NCI-H1694 (cell line): ENCODE measurements at regions not wholly inside any gene's neighbourhood (a gene's known extent, or its start where the extent isn't known, plus 50 kb on each side); places are given as distances from the start of the nearest gene placed in this dataset.
A peak's percentile ranks its signal among the peaks of the same experiment; 100 is the strongest.

Experiments used
- DNase-seq: peaks from one replicate; lab custom pipeline; 2025; lab: John Stamatoyannopoulos, UW

DNA sequence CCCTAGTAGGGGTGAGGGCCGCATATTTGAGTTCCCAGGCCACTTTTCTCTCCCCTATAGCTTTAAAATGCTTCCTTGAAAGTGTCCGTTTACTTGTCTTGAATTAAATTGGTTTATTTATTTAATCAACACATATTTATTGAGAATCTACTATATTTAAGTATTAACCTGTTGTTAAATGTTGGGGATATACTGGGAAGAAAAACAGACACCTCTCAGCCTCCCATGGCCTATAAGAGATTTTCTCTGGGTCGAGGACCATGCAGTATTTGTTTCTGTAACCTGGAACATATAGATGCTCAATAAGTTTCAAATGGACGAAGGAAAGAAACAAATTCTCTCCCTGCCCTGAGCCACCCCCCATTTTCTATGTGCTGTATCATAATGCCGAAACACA, 98.6 kb downstream of the INSIG2 start:
- DNase-seq, result no peak

DNA sequence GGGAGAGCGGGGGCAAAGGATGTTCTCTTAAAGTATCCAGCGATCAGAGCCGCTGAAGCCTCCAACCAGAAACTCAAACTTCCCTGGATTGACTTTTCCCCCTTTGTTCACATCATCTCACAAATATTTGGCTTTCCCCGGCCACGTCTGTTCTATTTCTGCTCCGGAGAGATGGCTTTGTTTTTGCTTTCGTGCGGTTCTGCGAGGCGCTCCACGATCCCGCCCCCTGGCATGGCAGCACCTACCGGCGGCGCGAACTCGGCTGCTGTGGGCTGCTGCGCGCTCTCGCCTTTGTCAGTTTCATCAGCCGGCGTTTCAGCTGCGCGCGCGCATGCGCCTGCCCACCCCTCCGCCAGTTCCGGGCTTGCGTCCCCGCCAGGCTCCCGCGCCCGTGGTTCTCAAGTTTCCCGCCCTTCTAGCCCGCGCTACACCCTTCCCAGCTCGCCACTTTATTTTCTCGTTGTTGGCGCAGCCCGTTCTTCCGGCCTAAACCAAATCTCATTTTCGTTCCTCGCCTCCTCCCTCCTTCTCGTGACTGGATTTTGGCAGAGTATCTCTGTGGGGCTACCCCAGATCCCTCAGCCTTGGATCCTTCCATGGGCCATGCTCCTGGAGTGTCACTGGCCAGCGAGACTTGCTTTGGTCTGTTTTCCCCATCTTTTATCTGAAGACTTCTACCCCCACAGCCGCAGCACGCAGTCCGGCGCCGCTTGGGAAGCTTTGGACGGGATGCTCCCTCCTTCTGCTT, 98.0 kb downstream of the INSIG2 start:
- peak; percentile 32 for DNase-seq

DNA sequence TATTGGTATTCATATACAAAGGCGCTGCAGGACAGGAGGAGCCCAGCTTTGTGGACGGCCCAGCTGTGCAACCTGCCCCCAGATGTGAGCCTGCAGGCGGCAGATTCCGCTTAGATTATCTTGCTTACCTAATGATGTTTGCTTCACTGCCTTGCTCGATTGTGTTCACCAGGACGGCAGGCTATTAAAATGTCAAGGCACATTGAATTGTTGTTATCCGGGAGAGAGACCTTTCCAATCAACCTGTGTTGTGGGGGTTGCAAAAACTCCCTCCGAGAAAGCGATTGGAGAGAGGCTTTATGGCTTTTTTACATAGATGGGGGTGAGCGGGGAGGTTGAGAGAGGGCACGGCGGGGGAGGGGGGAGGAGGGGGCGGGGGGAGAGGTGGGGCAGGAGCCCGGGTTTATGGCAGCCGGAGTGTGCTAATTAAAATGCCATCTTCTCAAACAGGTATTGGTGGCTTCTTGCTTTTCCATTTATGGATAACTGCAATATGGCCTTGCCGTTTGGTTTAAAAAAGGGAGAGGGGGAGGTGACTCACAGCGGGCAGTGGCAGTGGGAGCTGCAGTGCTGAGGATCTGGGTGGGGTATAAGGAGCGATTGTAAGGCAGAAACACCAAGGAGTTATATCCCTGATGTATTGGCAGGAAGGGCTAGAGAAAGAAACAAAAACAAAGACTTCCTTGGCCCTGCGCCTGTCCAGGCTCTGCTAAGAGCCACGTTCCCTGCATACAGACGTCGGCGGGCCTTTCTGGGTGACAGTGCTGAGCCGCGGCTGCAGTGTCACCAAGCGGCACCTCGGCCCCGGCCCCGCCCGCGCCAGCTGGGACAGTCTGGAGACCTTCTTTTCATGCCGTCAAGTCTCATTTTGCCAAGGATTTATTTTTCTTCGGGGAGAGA, 97.2 kb downstream of the INSIG2 start:
- peak; percentile 39 for DNase-seq

DNA sequence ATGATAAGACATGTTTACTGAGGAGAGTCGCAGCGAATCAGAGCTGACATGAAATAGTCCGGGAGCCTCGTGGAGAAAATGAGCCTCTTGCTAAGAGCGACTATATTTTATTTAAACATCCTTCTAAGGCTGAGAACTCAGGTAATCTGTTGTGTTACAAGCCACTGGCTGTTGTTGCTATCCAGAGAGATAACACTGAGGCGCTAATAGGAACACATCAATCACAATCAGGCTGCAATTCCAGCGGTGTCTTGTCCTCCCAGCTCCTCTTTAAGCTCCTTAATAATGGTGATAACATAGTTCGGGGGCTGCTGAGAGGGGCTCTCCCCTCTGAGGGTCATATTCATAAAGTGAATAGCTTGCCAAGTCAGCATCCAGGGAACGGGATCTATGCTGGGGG, 95.1 kb downstream of the INSIG2 start:
- no peak for DNase-seq

DNA sequence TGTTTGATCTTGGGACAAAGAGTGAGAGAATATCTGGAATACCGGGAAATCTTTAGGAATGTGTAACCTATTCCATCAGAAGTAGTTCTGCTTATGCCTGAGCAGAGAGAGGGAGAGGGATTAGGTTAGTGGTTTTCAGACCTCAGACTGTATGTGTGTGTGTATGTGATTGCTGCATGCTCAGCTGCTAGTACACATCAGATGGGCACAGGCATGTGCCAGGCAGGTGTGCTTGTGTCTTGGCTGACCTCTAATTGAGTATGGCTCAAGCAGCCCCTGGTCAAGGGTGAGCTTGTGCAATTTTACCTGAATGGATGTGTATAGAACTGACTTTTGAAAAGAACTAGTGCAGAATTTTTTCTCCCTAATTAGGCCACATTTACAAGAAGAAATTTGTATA, 91.2 kb downstream of the INSIG2 start:
- no peak for DNase-seq

DNA sequence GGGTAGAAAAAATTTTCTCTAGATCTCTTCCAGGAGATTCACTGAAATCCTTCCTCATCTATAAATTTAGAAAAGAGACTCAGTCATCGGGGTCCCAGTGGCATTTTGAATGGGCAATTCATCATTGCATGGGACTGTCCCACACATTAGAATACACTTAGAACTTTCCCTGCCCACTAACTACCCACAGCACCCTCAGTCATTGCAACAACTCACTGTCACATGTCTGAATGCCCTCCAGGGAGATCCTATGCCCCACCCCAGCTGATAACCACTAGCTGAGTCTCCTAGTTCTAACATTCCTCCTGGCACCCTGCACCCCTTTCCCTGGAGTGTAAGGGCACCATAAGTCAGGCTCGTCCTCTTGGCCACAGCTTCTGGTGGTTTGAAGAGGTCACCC, 89.6 kb downstream of the INSIG2 start:
- no peak for DNase-seq

DNA sequence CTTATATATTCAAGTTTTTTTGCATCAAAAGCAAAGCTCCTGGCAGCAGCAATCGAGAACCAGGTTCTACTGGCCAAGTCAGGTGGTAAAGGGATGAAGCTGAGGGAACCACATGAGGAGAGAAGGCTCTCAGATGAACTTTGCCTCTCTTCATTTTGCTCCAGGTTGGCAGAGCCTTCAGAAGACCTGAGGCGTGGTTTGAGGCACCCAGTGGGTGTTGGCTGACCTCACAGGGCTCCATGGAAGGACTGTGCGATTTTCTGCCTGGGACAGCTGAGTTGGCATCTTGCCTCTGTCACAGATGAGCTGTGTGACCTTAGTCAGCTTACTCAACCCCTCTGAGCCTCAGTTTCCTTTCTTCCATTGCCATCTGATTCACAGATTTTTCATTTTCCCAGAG, 89.0 kb downstream of the INSIG2 start:
- DNase-seq, result no peak

DNA sequence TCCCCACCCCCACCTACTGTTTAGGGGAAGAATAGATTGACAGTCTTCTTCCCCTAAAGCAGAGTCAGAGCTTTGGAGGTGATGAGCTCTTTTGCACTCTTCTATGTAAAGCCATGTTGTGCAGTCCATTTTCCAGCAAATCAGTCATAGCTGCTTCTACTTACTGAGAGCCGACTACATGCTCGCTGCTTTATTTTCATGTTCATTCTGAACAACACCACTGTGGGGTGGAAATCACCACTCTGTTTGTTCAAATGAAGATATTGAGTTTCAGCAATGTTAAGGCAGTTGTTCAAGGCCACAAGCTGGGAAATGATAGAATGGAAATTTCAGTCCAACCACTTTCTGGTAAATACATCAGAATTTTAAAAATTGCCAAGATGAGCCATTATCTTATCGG, 88.3 kb downstream of the INSIG2 start:
- no peak for DNase-seq

DNA sequence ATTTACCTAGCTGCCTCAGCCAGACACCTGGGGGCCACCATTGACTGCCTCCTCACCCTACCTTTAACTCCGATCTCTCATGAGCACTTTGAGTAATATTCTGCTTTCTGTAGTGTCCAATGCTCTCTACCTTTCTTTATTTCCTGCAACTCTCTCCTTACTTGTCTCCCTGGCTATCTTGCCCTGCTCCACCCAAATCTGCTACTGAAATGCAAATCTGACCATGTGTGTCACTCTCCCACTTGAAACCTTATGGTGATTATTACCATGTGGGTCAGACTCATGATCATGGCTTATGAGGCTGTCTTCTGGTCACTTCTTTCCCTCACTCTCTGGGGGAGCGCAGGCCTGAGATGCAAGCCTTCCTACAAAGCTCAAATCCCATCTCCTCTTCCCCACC, 83.3 kb downstream of the INSIG2 start:
- no peak for DNase-seq

DNA sequence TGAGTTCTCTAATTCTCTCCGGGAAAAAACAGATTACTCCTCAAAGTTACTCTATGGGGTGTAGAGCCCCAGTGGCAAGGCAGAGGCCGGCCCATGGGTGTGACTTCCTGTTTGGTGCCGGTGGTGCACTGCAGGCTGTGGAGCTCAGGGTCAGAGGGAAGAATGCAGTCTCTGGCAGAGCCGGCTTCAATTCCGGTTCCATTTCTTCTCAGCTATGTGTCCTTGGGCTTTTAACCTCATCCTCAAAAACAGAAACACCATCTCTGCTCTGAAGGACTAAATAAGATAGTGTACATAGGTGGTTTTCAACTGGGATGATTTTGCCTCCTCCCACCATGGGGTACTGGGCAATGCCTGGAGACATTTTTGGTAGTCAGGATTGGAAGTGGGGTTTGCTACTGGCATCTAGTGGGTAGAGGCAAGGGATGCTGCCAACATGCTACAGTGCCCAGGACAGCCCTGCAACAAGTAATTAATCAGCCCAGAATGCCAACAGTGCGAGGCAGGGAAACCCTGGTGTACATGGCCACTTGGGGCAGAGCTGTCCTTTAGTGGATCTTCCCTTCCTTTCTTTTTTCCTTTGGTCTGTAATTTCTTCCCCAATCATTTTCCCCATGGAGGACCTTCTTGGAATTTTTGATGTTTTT, 81.2 kb downstream of the INSIG2 start:
- no peak for DNase-seq

DNA sequence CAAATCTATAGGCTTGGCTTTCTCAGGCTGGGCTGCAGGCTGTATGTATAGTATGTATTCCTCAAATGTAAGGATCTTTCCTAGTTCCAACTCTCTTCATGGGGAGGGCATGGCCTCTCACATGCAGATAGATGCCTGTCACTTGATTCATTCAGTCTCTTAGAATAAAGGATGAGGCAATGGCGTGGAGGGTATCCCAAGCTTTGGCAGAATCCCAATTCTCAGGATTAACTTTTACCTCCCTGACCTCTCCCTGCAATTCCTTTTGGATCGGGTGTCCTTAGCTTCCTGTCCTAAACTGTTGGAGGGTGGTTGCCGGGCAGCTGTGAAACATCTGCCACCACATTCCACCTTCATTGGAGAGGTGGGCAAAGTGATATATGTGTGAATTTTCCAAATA, 80.3 kb downstream of the INSIG2 start:
- DNase-seq, result no peak

DNA sequence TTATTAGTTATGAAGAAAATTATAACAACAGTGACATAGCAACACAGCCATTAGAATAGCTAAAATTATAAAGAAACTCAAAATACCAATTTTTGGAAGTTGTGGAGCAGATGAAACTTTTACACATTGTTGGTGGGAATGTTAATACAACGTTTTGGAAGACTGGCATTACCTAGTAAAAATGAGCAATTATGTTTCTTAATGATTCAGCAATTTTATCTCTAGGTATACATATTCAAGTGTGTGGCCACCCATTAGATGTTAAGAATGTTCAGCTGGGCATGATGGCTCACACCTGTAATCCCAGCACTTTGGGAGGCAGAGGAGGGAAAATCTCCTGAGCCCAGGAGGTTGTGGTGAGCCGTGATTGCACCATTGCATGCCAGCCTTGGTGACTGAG, 78.8 kb downstream of the INSIG2 start:
- DNase-seq, result no peak

DNA sequence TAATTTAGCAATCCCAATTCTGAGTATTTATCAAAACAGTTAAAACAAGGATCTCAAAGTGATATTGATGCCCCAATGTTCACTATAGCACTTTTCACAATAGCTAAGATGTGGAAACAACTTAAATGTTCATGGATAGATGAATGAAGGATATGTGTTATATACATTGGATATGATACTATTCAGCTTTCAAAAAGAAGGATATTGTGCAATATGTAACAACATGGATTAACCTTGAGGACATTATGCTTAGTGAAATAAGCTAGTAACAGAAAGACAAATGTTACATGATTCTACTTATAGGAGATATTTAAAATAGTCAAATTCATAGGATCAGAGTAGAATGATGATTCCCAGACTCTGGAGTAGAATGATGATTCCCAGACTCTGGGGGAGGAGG, 78.0 kb downstream of the INSIG2 start:
- no peak for DNase-seq

DNA sequence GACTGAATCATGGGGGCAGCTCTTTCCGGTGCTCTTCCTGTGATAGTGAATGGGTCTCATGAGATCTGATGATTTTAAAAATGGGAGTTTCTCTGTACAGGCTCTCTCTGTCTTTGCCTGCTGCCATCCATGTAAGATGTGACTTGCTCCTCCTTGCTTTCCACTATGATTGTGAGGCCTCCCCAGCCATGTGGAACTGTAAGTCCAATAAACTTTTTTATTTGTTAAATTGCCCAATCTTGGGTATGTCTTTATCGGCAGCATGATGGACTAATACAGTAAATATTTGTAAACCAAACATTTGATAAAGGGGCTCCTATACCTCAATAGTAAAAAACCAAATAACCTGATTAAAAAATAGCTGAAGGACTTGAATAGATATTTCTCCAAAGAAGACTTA, 77.3 kb downstream of the INSIG2 start:
- DNase-seq, result no peak
